ENCODE measurements at regions not wholly inside any gene's neighbourhood (a gene's known extent, or its start where the extent isn't known, plus 50 kb on each side); places are given as distances from the start of the nearest gene placed in this dataset.
"Not testable (repeated sequence)": the region's sequence is repeated elsewhere in the genome, so short reads cannot be mapped to it uniquely, and the experiment has no call there.

- no peak for DNase-seq (ENCODE audit: low read depth)
Observed at GRCh38 chr17:77619851-77620250, 338.7 kb upstream of the TNRC6C start.

GRCh38 chr17:77620282-77620681, 338.2 kb upstream of the TNRC6C start:
- DNase-seq (ENCODE audit: low read depth), result no peak

DNA sequence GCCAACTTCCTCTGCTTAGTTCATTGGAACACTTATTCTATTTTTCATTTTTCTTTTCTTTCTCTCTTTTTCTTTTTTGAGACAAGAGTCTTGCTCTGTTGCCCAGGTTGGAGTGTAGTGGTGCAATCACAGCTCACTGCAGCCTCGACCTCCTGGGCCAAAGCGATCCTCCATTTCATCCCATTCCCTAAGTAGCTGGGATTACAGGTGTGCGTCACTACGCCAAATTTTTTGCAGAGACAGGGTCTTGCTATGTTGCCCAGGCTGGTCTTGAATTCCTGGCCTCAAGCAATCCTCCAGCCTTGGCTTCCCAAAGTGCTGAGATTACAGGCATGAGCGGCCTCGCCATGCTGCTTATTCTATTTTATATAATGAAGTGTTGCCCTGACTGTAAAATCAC, 336.4 kb upstream of the TNRC6C start:
- not testable (repeated sequence) for DNase-seq (ENCODE audit: low read depth)

DNA sequence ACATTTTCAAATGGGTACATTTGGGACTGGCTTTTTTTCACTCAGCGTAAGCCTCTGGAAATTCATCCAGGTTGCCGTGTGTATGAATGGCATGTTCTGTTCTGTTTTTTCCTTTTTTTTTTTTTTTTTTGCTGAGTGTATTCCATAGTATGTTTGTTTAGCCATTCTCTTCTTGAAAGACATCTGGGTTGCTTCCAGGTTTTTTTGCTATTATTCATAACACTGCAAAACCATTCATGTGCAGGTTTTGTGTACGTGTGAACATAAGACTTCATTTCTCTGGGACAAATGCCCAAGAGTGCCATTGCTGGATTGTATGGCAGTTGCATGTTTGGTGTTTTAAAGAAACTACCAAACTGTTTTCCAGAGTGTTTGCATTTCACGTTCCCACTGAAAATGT, 335.9 kb upstream of the TNRC6C start:
- DNase-seq (ENCODE audit: low read depth), result no peak

GRCh38 chr17:77623321-77623720, 335.2 kb upstream of the TNRC6C start:
- DNase-seq (ENCODE audit: low read depth), result not testable (repeated sequence)

DNA sequence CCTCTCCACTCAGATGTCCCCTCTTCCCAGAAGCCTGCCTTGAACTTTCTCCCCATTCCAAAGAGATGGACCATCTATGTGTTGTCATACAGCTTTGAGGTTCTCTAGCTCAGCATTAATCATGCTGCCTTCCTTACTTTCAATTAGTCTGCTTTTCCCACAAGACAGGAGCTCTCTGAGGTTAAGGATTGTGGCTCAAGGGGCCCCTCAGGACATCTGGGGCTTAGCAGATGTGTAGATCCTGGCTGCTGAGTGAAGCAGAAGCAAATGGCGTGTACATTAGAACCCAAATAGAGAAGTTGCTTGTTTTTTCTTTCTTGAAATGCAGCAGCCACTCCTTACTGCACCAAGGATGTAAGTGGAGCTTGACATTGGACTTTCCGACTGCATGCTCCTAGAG, 330.5 kb upstream of the TNRC6C start:
- DNase-seq (ENCODE audit: low read depth), result no peak

GRCh38 chr17:77629284-77629683, 329.2 kb upstream of the TNRC6C start:
- DNase-seq (ENCODE audit: low read depth), result not testable (repeated sequence)

DNA sequence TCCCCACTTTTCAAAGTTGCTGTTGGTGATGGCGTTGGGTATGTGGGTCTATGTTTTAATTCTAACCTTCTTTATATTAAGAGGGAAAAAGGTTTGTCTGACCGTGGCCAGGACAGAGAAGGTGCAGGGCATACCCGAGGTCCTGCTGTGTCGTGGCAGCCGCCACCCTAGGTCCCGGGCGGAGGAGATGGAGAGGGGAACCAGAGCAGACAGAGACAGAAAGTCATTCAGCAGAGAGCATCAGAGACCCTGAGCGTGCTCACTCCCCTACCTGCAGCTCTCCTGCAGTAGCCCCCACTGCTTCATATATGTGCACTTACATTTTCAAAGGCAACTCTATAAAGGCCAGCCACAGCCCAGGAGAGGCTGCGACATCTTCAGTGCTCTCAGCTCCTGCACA, 327.2 kb upstream of the TNRC6C start:
- no peak for DNase-seq (ENCODE audit: low read depth)

DNA sequence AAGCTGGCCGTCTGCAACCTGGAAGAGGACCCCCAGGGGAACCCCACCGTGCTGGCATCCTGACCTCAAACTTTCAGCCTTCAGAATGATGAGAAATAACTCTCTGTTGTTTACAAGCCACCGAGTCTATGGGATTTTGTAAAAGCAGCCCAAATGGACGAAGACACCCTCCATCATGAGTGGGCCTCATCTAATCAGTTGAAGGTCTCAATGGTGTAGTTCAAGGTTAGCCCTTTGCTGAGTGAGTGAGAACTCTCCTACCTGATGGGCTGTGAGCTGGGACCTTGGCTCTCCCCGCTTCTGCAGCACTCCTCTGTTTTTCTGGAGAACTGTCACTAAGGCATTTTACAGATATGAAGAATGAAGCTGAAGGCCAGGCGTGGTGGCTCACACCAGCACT, 325.9 kb upstream of the TNRC6C start:
- DNase-seq (ENCODE audit: low read depth), result no peak

GRCh38 chr17:77634710-77635109, 323.8 kb upstream of the TNRC6C start:
- DNase-seq (ENCODE audit: low read depth), result no peak

DNA sequence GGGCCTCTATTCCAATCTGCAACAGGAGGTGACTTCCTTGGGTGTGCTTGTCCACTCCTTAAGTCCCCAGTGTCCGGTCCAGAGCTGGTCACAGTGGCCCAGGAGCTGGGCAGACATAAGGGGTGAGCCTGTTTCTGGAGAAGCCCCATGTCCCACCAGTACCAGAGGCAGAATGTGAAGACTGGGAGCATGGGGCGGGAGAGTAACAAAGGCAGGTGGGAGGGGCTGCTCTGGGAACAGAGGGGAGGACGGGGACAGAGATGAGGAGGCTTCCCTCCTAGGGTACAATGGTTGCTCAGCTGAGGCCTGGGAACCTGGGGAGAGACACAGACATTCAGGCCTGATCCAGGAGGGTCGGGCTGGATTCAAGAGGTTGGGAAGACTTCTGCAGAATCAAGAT, 323.3 kb upstream of the TNRC6C start:
- no peak for DNase-seq (ENCODE audit: low read depth)

DNA sequence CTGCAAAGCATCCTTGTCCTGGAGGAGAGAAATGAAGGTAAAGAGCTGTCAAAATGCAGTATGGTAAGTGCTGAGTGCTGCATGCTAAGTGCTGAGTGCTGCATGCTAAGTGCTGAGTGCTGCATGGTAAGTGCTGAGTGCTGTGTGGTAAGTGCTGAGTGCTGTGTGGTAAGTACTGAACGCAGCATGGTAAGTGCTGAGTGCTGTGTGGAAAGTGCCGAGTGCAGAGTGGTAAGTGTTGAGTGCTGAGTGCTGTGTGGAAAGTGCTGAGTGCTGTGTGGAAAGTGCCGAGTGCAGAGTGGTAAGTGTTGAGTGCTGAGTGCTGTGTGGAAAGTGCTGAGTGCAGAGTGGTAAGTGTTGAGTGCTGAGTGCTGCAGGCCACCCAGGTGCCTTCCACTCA, 322.7 kb upstream of the TNRC6C start:
- not testable (repeated sequence) for DNase-seq (ENCODE audit: low read depth)

DNA sequence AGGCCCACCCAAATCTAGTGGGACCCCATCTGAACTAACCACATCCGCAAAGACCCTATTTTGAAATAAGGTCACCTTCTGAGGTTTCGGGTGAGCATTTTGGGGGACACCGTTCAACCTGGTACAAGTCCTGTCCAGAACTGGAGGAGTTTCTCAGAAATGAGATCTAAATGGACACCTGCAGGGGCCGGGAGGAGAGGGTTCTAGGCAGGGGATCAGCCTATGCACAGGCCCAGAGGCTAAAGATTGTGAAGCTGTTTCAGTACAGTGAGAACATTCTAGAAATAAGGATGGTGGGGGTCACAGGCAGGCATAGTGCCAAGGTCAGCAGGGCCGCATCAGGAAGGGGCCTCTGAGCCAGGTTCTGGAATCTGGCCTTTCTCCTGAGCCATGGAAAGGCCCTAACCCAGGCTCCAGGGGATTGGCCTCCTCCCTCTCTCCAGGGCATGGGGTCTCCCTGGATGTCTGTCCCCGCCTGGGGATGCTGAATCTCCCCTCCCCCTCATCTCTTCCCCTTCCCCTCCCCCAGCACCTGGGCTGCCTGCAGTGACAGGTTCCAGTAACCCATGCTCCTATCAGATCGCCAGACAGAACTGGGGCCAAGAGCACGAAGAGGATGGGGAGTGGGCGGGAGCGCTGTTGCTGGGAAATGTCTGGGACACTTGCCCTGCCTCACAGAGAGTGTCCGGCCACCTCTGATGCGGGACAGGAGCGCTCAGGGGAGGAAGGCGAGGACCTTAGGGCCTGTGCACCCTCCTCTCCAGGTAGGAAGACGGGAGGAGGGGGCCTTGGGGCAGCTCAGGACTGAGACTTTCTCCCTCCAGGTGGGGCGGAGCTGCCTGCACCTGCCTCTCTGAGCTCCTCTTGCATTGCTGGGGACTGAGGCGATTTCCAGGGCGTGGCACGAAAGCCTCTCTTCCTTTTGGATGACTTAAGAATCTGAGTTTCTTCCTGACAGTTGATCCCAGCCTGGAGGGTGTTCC, 321.4 kb upstream of the TNRC6C start:
- no peak for DNase-seq (ENCODE audit: low read depth)

DNA sequence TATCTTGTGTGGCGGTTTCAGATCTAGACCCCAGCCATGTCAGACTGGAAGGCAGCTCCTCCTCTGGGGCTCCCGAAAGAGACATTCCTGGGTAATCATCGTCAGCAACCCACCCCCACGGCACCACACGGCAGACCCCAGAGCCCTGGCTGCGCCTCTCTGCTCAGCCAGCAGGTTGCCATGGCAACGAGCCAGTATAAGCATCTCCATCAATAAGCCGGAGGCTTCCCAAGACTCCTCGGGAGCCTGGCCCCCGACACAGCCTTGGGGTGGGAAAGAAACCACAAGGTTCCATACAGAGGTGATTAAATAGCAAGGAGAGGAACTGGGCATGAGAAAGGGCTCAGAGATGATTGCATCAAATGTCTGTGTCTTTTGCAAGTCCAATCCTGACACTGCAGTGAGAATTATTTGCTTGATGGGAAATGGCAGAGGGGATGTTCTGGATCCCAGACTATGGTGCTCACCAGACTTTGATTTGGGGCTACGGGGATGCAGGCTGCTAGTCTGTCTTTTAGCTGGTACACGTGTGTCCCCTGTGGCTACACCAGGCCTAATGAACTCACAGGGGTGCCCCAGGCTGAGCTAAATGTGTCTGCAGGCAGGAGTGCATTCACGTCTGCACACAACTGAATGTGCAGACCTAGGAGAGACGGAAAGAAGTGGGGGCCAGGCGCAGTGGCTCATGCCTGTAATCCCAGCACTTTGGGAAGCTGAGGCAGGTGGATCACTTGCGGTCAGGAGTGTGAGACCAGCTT, 320.5 kb upstream of the TNRC6C start:
- DNase-seq (ENCODE audit: low read depth), result no peak

GRCh38 chr17:77640252-77640651, 318.3 kb upstream of the TNRC6C start:
- no peak for DNase-seq (ENCODE audit: low read depth)

DNA sequence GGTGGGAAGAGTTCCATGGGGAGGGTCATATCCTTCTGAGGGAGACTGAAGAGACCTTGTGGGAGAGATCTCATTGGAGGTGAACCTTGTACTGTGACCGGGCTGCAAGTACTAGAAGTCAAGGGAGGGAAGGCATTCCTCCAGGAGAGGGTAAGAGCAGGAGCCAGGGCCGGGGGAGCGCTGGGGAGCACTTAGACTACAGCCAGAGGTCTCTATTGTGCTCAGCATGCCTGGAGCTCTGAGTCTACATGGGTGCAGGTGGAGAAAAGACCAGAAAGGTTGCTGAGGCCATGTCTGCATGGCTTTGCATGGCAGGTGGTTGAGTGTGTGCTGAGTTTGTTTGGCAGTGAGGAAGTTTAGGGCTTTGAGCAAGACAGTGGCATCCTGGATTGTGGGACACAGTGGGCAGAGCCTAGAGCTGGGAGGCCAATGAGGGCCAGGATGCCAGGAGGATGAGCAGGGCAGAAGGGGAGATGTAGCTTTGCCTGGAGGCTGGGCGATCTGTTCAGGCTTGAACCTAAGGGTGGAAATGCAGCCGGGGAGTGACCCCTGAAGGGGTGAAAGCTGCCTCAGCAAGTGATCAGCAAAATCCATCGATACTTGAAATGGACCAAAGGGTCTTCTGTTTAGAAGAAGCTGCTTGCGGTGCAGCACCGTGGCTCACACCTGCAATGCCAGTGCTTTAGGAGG, 317.4 kb upstream of the TNRC6C start:
- DNase-seq (ENCODE audit: low read depth), result no peak

GRCh38 chr17:77641718-77642117, 316.8 kb upstream of the TNRC6C start:
- no peak for DNase-seq (ENCODE audit: low read depth)

DNA sequence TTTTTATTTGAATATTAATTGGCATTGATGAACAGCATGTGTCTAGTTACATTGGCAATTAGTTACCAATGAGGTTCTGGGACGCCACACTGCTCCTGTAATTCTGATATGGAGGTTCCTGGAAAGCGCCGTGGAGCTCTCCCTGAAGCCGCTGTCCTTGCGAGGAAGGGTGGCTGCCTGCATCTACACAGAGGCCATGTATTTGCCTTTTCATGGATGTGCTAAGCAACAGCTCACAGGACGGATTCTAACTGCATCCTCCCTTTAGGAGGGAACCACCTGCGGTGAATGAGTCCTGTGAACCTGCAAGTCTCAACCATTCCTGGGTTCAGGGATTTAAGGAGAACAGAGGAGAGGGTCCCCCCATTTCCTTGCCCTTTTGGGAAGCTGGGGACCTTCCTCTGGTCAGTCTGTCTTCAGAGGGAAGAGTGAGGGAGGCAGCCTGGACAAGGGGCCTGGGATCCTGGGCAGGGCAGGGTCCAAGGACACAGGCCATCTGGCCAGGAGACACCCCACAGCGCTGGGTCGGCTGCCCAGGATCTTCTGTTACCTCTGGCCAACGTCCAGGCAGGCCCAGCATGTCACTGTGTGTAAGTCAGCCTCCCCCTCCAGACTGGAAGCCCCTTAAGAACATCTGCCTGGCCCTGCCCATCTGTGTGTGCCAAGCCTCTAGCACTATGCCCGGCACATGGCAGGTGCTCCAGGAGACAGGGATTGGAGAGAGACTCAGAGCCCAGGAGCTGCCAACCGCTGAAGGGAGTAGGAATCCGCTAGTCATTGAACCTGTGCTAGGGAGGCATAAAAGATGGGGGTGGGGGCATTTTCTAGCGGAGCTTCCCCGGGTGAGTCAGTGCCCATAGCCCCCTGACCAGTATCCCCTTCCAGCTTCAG, 314.1 kb upstream of the TNRC6C start:
- no peak for DNase-seq (ENCODE audit: low read depth)

DNA sequence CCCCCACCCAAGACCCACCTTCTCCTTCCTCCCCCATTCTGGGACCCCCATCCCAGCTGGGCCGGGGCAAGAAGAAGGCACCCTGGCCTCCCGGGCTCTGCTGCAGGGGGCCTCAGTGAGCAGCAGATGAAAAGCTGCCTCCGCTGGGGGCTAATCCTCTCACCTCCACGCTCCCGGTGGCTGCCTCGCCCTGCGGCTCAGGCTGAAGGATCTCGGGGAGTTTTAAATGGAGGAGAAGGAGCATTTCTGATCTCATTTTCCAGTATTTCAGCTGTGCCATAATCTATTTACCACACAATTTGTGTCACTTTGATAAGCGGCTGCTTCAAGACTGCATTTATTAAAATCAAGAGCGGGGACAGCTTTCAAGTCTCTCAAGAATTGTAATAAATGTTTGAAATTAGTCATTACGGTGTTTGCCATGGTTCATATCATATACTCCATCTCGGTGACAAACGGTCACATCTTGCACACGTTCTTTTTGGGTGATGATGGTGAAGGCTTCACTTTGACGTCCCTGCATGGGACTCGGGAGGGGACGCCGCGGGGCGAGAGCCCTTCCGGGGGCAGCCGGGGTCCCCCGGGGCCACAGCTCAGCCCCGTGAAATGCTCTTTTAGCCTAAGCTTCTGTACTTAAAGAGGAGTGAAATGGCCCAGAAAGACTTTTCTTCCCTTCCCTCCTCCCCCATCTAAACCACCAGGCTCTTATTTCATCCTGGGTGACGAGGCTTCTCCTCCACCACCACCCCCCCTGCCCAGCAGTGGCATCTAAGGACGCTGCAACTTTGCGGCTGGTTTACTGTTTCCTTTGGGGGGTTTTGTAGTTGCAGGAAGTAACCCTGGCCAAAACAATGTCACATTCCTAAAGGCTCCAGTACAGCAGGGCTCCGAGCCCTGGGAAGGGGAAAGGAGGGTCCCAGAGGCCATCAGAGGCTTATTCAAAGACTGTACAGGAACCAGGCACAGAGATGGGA, 313.1 kb upstream of the TNRC6C start:
- peak; percentile 41 for DNase-seq (ENCODE audit: low read depth)

DNA sequence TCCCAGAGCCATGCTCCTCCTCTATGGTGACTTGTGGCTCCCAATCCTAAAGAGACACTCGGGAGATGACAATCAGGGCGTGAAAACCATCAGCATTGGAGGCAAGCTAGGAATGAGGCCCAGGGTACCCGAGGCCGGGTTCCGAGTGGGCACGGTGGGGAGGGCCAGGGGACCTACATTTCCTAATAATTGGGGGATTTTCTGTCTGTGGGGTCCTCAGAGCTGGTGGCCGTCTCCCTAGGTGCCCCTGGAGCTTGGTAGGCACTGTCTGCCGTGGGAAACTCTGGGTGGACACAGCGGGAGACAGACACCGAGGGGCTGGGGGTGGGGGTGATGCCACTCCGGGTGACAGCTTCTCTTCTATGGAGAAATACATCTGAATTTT, 312.5 kb upstream of the TNRC6C start:
- no peak for DNase-seq (ENCODE audit: low read depth)
